Upper lobe of left lung (tissue), 6 donors: ENCODE measurements at regions not wholly inside any gene's neighbourhood (a gene's known extent, or its start where the extent isn't known, plus 50 kb on each side); places are given as distances from the start of the nearest gene placed in this dataset.

Experiments
- ATAC-seq, 2 donors: fragments of 200-7000 bp; cut with Tn5 transposase; one replicate each; pipeline ENCODE4 v1.9.1; 2022; ENCODE audit warnings: mild to moderate bottlenecking in 2 of 2, moderate library complexity in 2 of 2; ENCODE audit not compliant: low FRiP score in 2 of 2
- DNase-seq, 2 donors: peaks; one replicate each; pipeline ENCODE4 v3.0.0-alpha.2; 2019 to 2020
- H3K27ac ChIP-seq, 4 donors: fragments of 200-600 bp; sonication (generic); one replicate each; pipeline ENCODE4 v1.5.1; 2016 to 2019
- H3K27me3 ChIP-seq, 4 donors: fragments of 200-600 bp; sonication (generic); one replicate each; pipeline ENCODE4 v1.5.1; 2017 to 2019
- H3K36me3 ChIP-seq, 4 donors: fragments of 200-600 bp; sonication (generic); one replicate each; pipeline ENCODE4 v1.5.1; 2016 to 2019
- H3K4me1 ChIP-seq, 4 donors: fragments of 200-600 bp; sonication (generic); one replicate each; pipeline ENCODE4 v1.5.1; 2018 to 2019
- H3K4me3 ChIP-seq, 4 donors: fragments of 200-600 bp; sonication (generic); one replicate each; pipeline ENCODE4 v1.5.1; 2017 to 2019; ENCODE audit warnings: mild to moderate bottlenecking in 2 of 4, moderate library complexity in 1 of 4
- H3K9me3 ChIP-seq, 4 donors: fragments of 200-600 bp; sonication (generic); one replicate each; pipeline ENCODE4 v1.5.1; 2018 to 2019
- CTCF ChIP-seq, 6 experiments: fragments of 450-650 bp in 4 of 6; fragments of 200-600 bp in 2 of 6; sonication (generic) in 2 of 6; IDR thresholded peaks; one replicate each; pipeline ENCODE4 v1.5.1; 2016 to 2019; ENCODE audit warnings: antibody characterized with exemption in 6 of 6
- EP300 ChIP-seq, 4 donors: sonication (generic); formaldehyde crosslinking; IDR thresholded peaks; one replicate each; pipeline ENCODE4 v1.5.1; 2017; ENCODE audit warnings: antibody characterized with exemption in 4 of 4, control low read depth in 2 of 4
- POLR2A ChIP-seq, 4 donors: fragments of 450-650 bp; IDR thresholded peaks; one replicate each; pipeline ENCODE4 v1.5.1; 2016 to 2017; ENCODE audit warnings: antibody characterized with exemption in 4 of 4, mild to moderate bottlenecking in 2 of 4
- POLR2AphosphoS5 ChIP-seq, 2 donors: sonication (generic); formaldehyde crosslinking; IDR thresholded peaks; one replicate each; pipeline ENCODE4 v1.5.1; 2017; ENCODE audit warnings: antibody characterized with exemption in 2 of 2
- WGBS, 2 donors: methylation state at CpG; one replicate each; pipeline ENCODE4 v1.1.5; 2017 to 2018; 5-methylcytosine and 5-hydroxymethylcytosine counted together
- donor health status: DM: no; HTN: no; CAD: no; lungs with moderate emphysema.
- donor health status: DM: no; HTN: yes; CAD: no; lungs with severe emphysema.

DNA sequence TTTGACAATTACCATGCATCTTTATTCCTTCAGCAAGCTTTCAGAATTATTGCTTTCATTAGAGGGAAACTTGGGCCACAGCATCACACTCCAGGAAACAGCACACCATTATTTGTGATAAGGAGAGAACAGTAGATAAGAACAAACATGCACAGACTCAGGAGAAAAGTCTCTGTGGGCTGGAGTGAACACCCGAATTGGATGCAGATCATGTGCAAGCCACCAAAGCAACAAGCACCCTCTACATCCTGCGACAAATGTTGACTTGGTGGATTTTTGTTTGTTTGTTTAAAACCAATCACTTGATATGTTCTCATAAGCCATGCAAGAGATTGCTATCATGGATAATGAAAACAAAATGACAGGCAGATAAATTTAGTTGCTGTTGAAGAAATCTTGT is 67.7 kb upstream of the ZFP64 start:
- H3K27me3 ChIP-seq = no peaks in the 10 kb centered on the region
- H3K27ac ChIP-seq = no peak overlapping the region
- no peak for DNase-seq
- H3K4me1 ChIP-seq = no peaks in the 10 kb centered on the region
- ATAC-seq = no peak
- TF ChIP-seq EP300 (IDR thresholded peaks at IDR 0.05) (no peak), POLR2AphosphoS5 (IDR thresholded peaks at IDR 0.05) (no peak), CTCF (IDR thresholded peaks at IDR 0.05) (no peak), POLR2A (IDR thresholded peaks at IDR 0.05) (no peak)
- WGBS, 2 donors = 43 to 47% methylated on average over 2 of the region's 2 CpGs
- no peaks in the 10 kb centered on the region for H3K36me3 ChIP-seq
- H3K4me3 ChIP-seq = no peak overlapping the region
- H3K9me3 ChIP-seq = no peaks in the 10 kb centered on the region

DNA sequence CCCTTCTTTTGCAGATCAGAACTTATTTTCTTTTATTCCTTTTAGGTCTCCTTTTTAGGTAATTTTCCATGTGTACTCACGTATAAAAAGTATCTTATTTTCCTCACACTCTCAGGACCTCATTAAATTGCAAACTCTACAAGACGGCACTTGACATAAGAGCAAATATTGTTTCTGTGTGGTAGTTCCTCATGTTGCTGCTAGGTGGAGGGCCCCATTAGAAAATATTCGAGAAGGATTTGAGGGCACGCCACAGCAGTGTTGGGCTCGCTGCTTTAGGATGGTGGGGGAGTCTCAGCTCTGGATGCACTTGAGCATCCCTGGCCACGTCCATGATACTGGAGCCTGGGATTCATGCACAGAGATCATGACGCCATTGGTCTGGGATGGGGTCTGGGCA is 64.9 kb upstream of the ZFP64 start:
- TF ChIP-seq CTCF (IDR thresholded peaks at IDR 0.05) (peak in 2 of 6 experiments; percentile 22 to 24), POLR2AphosphoS5 (IDR thresholded peaks at IDR 0.05) (no peak)
- Histone ChIP-seq H3K27ac (no peak overlapping the region), H3K27me3 (no peaks in the 10 kb centered on the region), H3K36me3 (no peaks in the 10 kb centered on the region), H3K4me1 (no peaks in the 10 kb centered on the region), H3K9me3 (no peaks in the 10 kb centered on the region), H3K4me3 (no peak overlapping the region)
- 64 to 71% methylated on average over 7 of the region's 7 CpGs for WGBS, 2 donors
- no peak for ATAC-seq
- DNase-seq = no peak

GRCh38 chr20:52252664-52253063 is 61.1 kb upstream of the ZFP64 start:
- Histone ChIP-seq H3K27me3 (no peaks in the 10 kb centered on the region), H3K4me3 (no peak overlapping the region), H3K4me1 (no peaks in the 10 kb centered on the region), H3K9me3 (no peaks in the 10 kb centered on the region), H3K27ac (no peak overlapping the region), H3K36me3 (no peaks in the 10 kb centered on the region)
- 74 to 77% methylated on average over 5 of the region's 5 CpGs for WGBS, 2 donors
- ATAC-seq (peak in 1 of 2 donors; percentile 12), DNase-seq (no peak)
- TF ChIP-seq POLR2A (IDR thresholded peaks at IDR 0.05) (no peak), POLR2AphosphoS5 (IDR thresholded peaks at IDR 0.05) (no peak), EP300 (IDR thresholded peaks at IDR 0.05) (no peak), CTCF (IDR thresholded peaks at IDR 0.05) (no peak)

DNA sequence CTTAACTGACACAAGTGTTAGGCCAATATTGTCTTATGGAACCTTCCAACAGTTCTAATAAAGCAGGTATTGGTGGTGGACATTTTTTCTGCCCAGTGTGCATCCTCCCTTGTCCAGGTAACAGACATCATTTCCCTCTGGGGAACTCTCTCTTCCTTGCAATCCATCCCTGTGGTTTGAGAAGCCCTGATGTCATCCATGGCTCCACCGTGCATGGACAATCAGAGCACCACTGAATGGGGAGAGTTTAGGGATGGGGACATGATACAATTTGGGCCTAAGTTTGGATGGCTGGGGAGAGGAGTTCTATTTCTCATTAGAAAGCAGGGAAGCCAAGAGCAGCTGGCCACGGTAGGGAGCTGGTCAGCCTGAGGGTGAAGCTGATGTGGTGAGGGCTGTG is 60.2 kb upstream of the ZFP64 start:
- Histone ChIP-seq H3K27ac (no peak overlapping the region), H3K36me3 (no peaks in the 10 kb centered on the region), H3K9me3 (no peaks in the 10 kb centered on the region), H3K4me1 (no peaks in the 10 kb centered on the region), H3K4me3 (no peak overlapping the region), H3K27me3 (no peaks in the 10 kb centered on the region)
- ATAC-seq (no peak), DNase-seq (no peak)
- no peak for TF ChIP-seq POLR2AphosphoS5 (IDR thresholded peaks at IDR 0.05)
- TF ChIP-seq POLR2A (IDR thresholded peaks at IDR 0.05) = no peak
- TF ChIP-seq EP300 (IDR thresholded peaks at IDR 0.05) = no peak
- TF ChIP-seq CTCF (IDR thresholded peaks at IDR 0.05) = no peak
- WGBS, 2 donors = 83 to 91% methylated on average over 2 of the region's 2 CpGs

DNA sequence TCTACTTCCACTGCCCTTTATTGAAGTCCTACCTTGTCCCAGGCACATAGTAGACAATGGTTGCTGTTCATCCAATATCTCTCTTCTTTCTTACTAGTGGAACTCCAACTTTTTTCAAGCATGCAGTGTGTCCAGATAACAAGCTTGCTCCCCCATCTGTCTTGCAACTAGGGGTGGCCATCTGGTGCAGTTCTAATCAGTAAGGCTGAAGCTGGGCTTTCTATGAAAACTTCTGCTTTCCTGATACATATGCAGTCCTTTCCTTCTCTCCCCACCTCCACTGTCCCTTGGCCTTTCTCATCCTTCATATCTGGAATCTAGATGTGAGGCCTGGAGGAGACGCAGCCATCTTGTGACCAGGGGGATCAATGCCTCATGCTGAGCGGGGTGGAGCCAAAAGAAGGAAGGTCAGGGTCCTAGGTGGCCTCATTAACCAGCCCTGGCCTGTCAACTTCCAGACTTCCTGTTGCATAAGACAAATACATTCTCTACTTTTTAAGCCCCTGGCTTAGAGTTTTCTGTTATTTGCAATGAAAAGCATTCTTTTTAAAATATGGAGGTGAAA is 59.6 kb upstream of the ZFP64 start:
- WGBS, 2 donors = 82 to 100% methylated on average over 2 of the region's 2 CpGs
- Histone ChIP-seq H3K4me3 (no peak overlapping the region), H3K9me3 (no peaks in the 10 kb centered on the region), H3K27ac (no peak overlapping the region), H3K4me1 (no peaks in the 10 kb centered on the region), H3K27me3 (no peaks in the 10 kb centered on the region), H3K36me3 (no peaks in the 10 kb centered on the region)
- ATAC-seq (no peak), DNase-seq (no peak)
- TF ChIP-seq EP300 (IDR thresholded peaks at IDR 0.05) (no peak), POLR2AphosphoS5 (IDR thresholded peaks at IDR 0.05) (no peak), POLR2A (IDR thresholded peaks at IDR 0.05) (no peak), CTCF (IDR thresholded peaks at IDR 0.05) (no peak)
